HCT116 (cell line): ENCODE measurements at regions not wholly inside any gene's neighbourhood (a gene's known extent, or its start where the extent isn't known, plus 50 kb on each side); places are given as distances from the start of the nearest gene placed in this dataset.

ENCODE experiments used
- ATAC-seq: fragments of 200-7000 bp; cut with Tn5 transposase; 2 replicates; pipeline ENCODE4 v1.9.1; 2020; ENCODE audit warnings: mild to moderate bottlenecking, moderate library complexity
- BruUV-seq: library from RNA; stranded (reverse); fragments of 400-500 nt; replicated peaks from 2 replicates; lab custom pipeline; 2021; lab: Mats Ljungman, UMichigan
- CTCF ChIA-PET: fragments of 300-600 bp; sonication (Branson Sonifier 250); formaldehyde crosslinking; loops from one replicate; lab custom pipeline; 2021; ENCODE audit warnings: antibody characterized with exemption; lab: Charles Lee
- POLR2A ChIA-PET: fragments of 300-600, 350-600 bp; sonication (Branson Sonifier 250); formaldehyde crosslinking; loops from one replicate; lab custom pipeline; 2021; ENCODE audit warnings: antibody characterized with exemption; lab: Charles Lee
- RAD21 ChIA-PET, 2 experiments: fragments of 300-600 bp; sonication (Branson Sonifier 250); formaldehyde crosslinking; loops; one replicate each; lab custom pipeline; 2023; ENCODE audit warnings: low total read pairs in 2 of 2; ENCODE audit not compliant: uncharacterized antibody in 2 of 2, unreplicated experiment in 2 of 2, low non-redundant PET in 1 of 2; lab: Charles Lee
- DNase-seq: peaks from one replicate; pipeline ENCODE4 v3.0.0-alpha.2; 2010; ENCODE audit warnings: low read depth, low spot score
- H2AFZ ChIP-seq: fragments of 200-600 bp; shearing (Covaris generic), sonication (generic); 2 replicates; pipeline ENCODE4 v1.6.1; 2017; ENCODE audit warnings: low read depth, mixed run types, mixed read lengths, antibody characterized with exemption, low read length; ENCODE audit not compliant: poor library complexity, severe bottlenecking
- H3K27ac ChIP-seq: 2 replicates; pipeline ENCODE4 v1.5.1; 2012; ENCODE audit warnings: low read depth, low read length
- H3K27me3 ChIP-seq: fragments of 200-600 bp; sonication (generic); 2 replicates; pipeline ENCODE4 v1.6.1; 2016; ENCODE audit warnings: mixed run types, low read length, mixed read lengths; ENCODE audit not compliant: insufficient read depth
- H3K36me3 ChIP-seq, 2 experiments: fragments of 200-500 bp in 1 of 2; fragments of 200-600 bp in 1 of 2; sonication (Bioruptor generic) in 1 of 2; sonication (generic) in 1 of 2; 2 replicates each; pipeline versions ENCODE4 v1.5.1 to v1.6.1; 2014 to 2016; ENCODE audit warnings: low read length in 2 of 2, inconsistent platforms in 1 of 2, mixed read lengths in 1 of 2, mixed run types in 1 of 2; ENCODE audit not compliant: insufficient read depth in 2 of 2, control insufficient read depth in 1 of 2
- H3K4me1 ChIP-seq, 2 experiments: fragments of 200-600 bp in 1 of 2; sonication (generic) in 1 of 2; 2 replicates each; pipeline versions ENCODE4 v1.5.1 to v1.6.1; 2012 to 2017; ENCODE audit warnings: low read length in 2 of 2, inconsistent platforms in 1 of 2, mild to moderate bottlenecking in 1 of 2, mixed read lengths in 1 of 2, mixed run types in 1 of 2, moderate library complexity in 1 of 2; ENCODE audit not compliant: insufficient read depth in 2 of 2, control insufficient read depth in 1 of 2
- H3K4me2 ChIP-seq: fragments of 200-600 bp; sonication (generic); 2 replicates; pipeline ENCODE4 v1.6.1; 2017; ENCODE audit warnings: mixed run types, low read length, mixed read lengths
- H3K4me3 ChIP-seq, 2 experiments: fragments of 200-600 bp in 1 of 2; sonication (generic) in 1 of 2; replicated peaks in 1 of 2; 2 replicates each; pipeline ENCODE4 v1.5.1; 2011 to 2016; ENCODE audit warnings: low read length in 2 of 2, control low read depth in 1 of 2, low read depth in 1 of 2, mild to moderate bottlenecking in 1 of 2, mixed read lengths in 1 of 2, mixed run types in 1 of 2
- H3K79me2 ChIP-seq: fragments of 200-600 bp; sonication (generic); 2 replicates; pipeline ENCODE4 v1.6.1; 2017; ENCODE audit warnings: mild to moderate bottlenecking, mixed run types, low read length, moderate library complexity, mixed read lengths; ENCODE audit not compliant: insufficient read depth
- H3K9ac ChIP-seq: fragments of 200-600 bp; sonication (generic); 2 replicates; pipeline ENCODE4 v1.6.1; 2016; ENCODE audit warnings: low read length, mixed read lengths
- H3K9me2 ChIP-seq: fragments of 200-600 bp; sonication (generic), shearing (Covaris generic); 2 replicates; pipeline ENCODE4 v1.6.1; 2017; ENCODE audit warnings: mixed run types, mild to moderate bottlenecking, moderate library complexity; ENCODE audit not compliant: insufficient read depth
- H3K9me3 ChIP-seq, 2 experiments: fragments of 200-500 bp in 1 of 2; fragments of 200-600 bp in 1 of 2; sonication (Bioruptor generic) in 1 of 2; sonication (generic) in 1 of 2; 2 replicates each; pipeline ENCODE4 v1.6.1; 2014 to 2017; ENCODE audit warnings: low read length in 2 of 2, mixed read lengths in 2 of 2, inconsistent platforms in 1 of 2, low read depth in 1 of 2, mild to moderate bottlenecking in 1 of 2, mixed run types in 1 of 2, moderate library complexity in 1 of 2; ENCODE audit not compliant: control insufficient read depth in 1 of 2, insufficient read depth in 1 of 2
- H4K20me1 ChIP-seq: fragments of 200-600 bp; sonication (generic), shearing (Covaris generic); 2 replicates; pipeline ENCODE4 v1.6.1; 2017; ENCODE audit warnings: mixed run types, mild to moderate bottlenecking, moderate library complexity; ENCODE audit not compliant: insufficient read depth
- ATF3 ChIP-seq: IDR thresholded peaks from 2 replicates; pipeline ENCODE4 v1.6.1; 2012
- CBX3 ChIP-seq: IDR thresholded peaks from 2 replicates; pipeline ENCODE4 v1.6.1; 2012; ENCODE audit warnings: low read depth
- EZH2phosphoT487 ChIP-seq: fragments of 200-600 bp; IDR thresholded peaks from 2 replicates; pipeline ENCODE4 v1.6.1; 2018; ENCODE audit warnings: antibody characterized with exemption, borderline replicate concordance
- MAX ChIP-seq: IDR thresholded peaks from 2 replicates; pipeline ENCODE4 v1.6.1; 2012
- RAD21 ChIP-seq: IDR thresholded peaks from 2 replicates; pipeline ENCODE4 v1.6.1; 2012; ENCODE audit warnings: low read depth, mild to moderate bottlenecking
- REST ChIP-seq: IDR thresholded peaks from 2 replicates; pipeline ENCODE4 v1.6.1; 2012; ENCODE audit warnings: low read depth
- SIN3A ChIP-seq: IDR thresholded peaks from 2 replicates; pipeline ENCODE4 v1.6.1; 2012; ENCODE audit warnings: low read depth
- TCF7L2 ChIP-seq: IDR thresholded peaks from 2 replicates; pipeline ENCODE4 v1.7.0; 2011; ENCODE audit warnings: borderline replicate concordance, inconsistent platforms; ENCODE audit not compliant: insufficient read depth, insufficient read length; ENCODE audit errors: extremely low read depth
- intact Hi-C: fragments of 100-400 bp; cut with micrococcal nuclease; formaldehyde crosslinking; loops from 2 replicates; pipeline ENCODE4 v1.10.0; 2022

GRCh38 chr15:38691965-38692788, 127.6 kb upstream of the RASGRP1 start:
- ATAC-seq: no peak
- H3K9me2 ChIP-seq: no peaks in the 10 kb centered on the region
- intact Hi-C loops: loop anchor here (5.0 kb wide), 1 partner anchor 695 kb away; no protein-coding TSS in a partner anchor
- H2AFZ ChIP-seq: no peak overlapping the region
- peaks cover 0 to 10% of the 10 kb centered on the region in 2 experiments; a peak in 1 of 4 replicates for H3K4me1 ChIP-seq
- no peaks in the 10 kb centered on the region for H3K27me3 ChIP-seq
- no peaks in the 10 kb centered on the region for H4K20me1 ChIP-seq
- no peak overlapping the region for H3K9ac ChIP-seq
- no peak overlapping the region for H3K27ac ChIP-seq
- no peak overlapping the region for H3K4me2 ChIP-seq
- TF ChIP-seq RAD21: no peak
- TF ChIP-seq REST: no peak
- TF ChIP-seq CBX3: no peak
- no peak for TF ChIP-seq SIN3A
- TF ChIP-seq, all 23 proteins: peak for 0
- Histone ChIP-seq H3K9me3 (no peaks in the 10 kb centered on the region), H3K36me3 (no peaks in the 10 kb centered on the region), H3K79me2 (no peaks in the 10 kb centered on the region), H3K4me3 (no peak overlapping the region)
- ChIA-PET CTCF (interaction anchor here (2.2 to 4.0 kb wide), 4 partner anchors 10 to 697 kb away, joined by 7 to 34 read pairs (median 16); partner anchors contain the start of gene RASGRP1), POLR2A (no interaction called here), RAD21 (no interaction called here)
- no TSS peak for BruUV-seq
- no peak for DNase-seq

GRCh38 chr15:38692789-38693062, 128.1 kb upstream of the RASGRP1 start:
- no peak overlapping the region for H2AFZ ChIP-seq
- no peaks in the 10 kb centered on the region for H4K20me1 ChIP-seq
- H3K9me2 ChIP-seq: no peaks in the 10 kb centered on the region
- H3K4me2 ChIP-seq: no peak overlapping the region
- intact Hi-C loops: loop anchor here (5.0 kb wide), 1 partner anchor 695 kb away; no protein-coding TSS in a partner anchor
- no peaks in the 10 kb centered on the region for H3K27me3 ChIP-seq
- ChIA-PET RAD21 (no interaction called here), CTCF (interaction anchor here (2.9 kb wide), 1 partner anchor 129 kb away, joined by 20 read pairs; the partner anchor contains the start of gene RASGRP1), POLR2A (no interaction called here)
- no peak overlapping the region for H3K9ac ChIP-seq
- DNase-seq (no peak), ATAC-seq (no peak)
- no peaks in the 10 kb centered on the region for H3K36me3 ChIP-seq
- H3K9me3 ChIP-seq: no peaks in the 10 kb centered on the region
- no peaks in the 10 kb centered on the region for H3K79me2 ChIP-seq
- BruUV-seq: no TSS peak
- H3K27ac ChIP-seq: no peak overlapping the region
- peaks cover 0 to 10% of the 10 kb centered on the region in 2 experiments; a peak in 1 of 4 replicates for H3K4me1 ChIP-seq
- TF ChIP-seq EZH2phosphoT487: no peak
- no peak for TF ChIP-seq TCF7L2
- TF ChIP-seq MAX: no peak
- no peak for TF ChIP-seq ATF3
- no peak overlapping the region for H3K4me3 ChIP-seq
